GM12874 (cell line): ENCODE measurements at regions not wholly inside any gene's neighbourhood (a gene's known extent, or its start where the extent isn't known, plus 50 kb on each side); places are given as distances from the start of the nearest gene placed in this dataset.

ENCODE experiments used
- CTCF ChIP-seq: IDR thresholded peaks from 2 replicates; pipeline ENCODE4 v1.5.1; 2011; ENCODE audit warnings: low read depth, mild to moderate bottlenecking, control low read depth, low read length, moderate library complexity; ENCODE audit not compliant: insufficient read depth

- TF ChIP-seq CTCF, result no peak
These were observed 154.8 kb upstream of the GRIK3 start for GRCh38 chr1:37189111-37189510.

GRCh38 chr1:37197411-37197810, 163.1 kb upstream of the GRIK3 start:
- no peak for TF ChIP-seq CTCF

GRCh38 chr1:37233606-37234005, 199.3 kb upstream of the GRIK3 start:
- no peak for TF ChIP-seq CTCF

DNA sequence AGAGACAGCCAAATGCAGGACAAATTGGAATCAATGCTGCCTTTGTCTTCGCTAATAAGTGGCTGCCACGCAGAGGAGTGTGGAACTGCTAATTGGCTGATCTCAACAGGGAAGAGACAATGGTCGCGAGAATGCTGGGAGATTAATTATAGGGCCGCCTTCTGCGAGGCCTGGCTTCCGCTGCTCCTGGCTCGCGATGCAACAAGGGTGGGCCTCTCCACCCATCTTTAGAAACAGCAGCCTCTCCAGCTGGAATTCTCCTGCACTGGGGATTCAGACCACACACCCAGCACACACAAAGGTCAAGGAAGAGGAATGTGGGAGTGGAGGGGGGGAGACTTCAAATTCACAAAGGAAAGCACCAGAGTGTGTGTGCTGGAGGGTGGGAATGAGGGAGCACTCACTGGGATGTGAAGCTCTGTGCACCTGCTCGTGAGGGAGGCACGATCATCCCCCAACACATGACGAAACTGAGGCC, 200.7 kb upstream of the GRIK3 start:
- TF ChIP-seq CTCF, result no peak

DNA sequence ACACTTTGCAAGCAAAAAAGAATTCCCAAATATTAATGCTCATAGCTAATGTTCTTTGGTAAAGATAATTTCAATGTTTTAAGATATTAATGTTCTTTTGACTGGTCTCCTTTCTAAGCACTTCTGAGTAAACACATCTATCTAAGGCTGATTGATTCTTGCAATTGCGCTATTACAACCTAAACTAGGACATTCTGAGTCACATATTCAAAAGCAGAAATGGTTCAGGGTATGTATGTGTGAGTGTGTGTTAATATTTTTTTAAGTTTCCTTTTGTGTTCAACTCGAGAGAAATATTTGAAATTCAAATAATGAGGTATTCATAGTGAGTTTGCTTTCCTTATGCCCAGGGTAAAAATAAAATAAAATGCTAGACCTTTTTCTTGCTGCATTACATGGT, 203.6 kb upstream of the GRIK3 start:
- TF ChIP-seq CTCF, result no peak

GRCh38 chr1:37238364-37239224, 204.3 kb upstream of the GRIK3 start:
- TF ChIP-seq CTCF, result no peak

- no peak for TF ChIP-seq CTCF
These were observed 205.0 kb upstream of the GRIK3 start for GRCh38 chr1:37239225-37239740.
